Common myeloid progenitor, CD34-positive (primary cell): ENCODE measurements at regions not wholly inside any gene's neighbourhood (a gene's known extent, or its start where the extent isn't known, plus 50 kb on each side); places are given as distances from the start of the nearest gene placed in this dataset.

ENCODE experiments used
- CTCF ChIA-PET: fragments of 350-600 bp; sonication (Branson Sonifier 250); formaldehyde crosslinking; loops from one replicate; lab custom pipeline; 2021; ENCODE audit warnings: antibody characterized with exemption; lab: Charles Lee
- POLR2A ChIA-PET: fragments of 350-600 bp; sonication (Branson Sonifier 250); formaldehyde crosslinking; loops from one replicate; lab custom pipeline; 2021; ENCODE audit warnings: antibody characterized with exemption; lab: Charles Lee
- DNase-seq, 3 donors: peaks; one replicate each; pipeline versions ENCODE4 v3.0.0 to v3.0.0-alpha.2; 2013
- H3K27ac ChIP-seq, 2 experiments: 1 replicate in 1 of 2; 2 replicates in 1 of 2; pipeline ENCODE4 v1.7.0; 2013; ENCODE audit warnings: inconsistent platforms in 2 of 2, low read length in 2 of 2, mild to moderate bottlenecking in 2 of 2, low read depth in 1 of 2, moderate library complexity in 1 of 2; ENCODE audit not compliant: severe bottlenecking in 2 of 2, insufficient read depth in 1 of 2, poor library complexity in 1 of 2
- H3K27me3 ChIP-seq, 5 experiments: replicated peaks in 2 of 5; 1 replicate in 3 of 5; 2 replicates in 2 of 5; pipeline versions ENCODE4 v1.6.1 to v1.7.0; 2013; ENCODE audit warnings: low read length in 4 of 5, mild to moderate bottlenecking in 2 of 5, moderate library complexity in 2 of 5, inconsistent platforms in 1 of 5; ENCODE audit not compliant: insufficient read depth in 5 of 5, control insufficient read depth in 4 of 5
- H3K36me3 ChIP-seq, 4 experiments: 1 replicate in 2 of 4; 2 replicates in 2 of 4; pipeline versions ENCODE4 v1.6.1 to v1.7.0; 2013; ENCODE audit warnings: low read length in 3 of 4, control low read depth in 1 of 4, mild to moderate bottlenecking in 1 of 4; ENCODE audit not compliant: control insufficient read depth in 4 of 4, insufficient read depth in 4 of 4
- H3K4me1 ChIP-seq, 4 experiments: 1 replicate in 3 of 4; 2 replicates in 1 of 4; pipeline versions ENCODE4 v1.6.1 to v1.7.1; 2013; ENCODE audit warnings: low read length in 3 of 4, mild to moderate bottlenecking in 3 of 4, control low read depth in 1 of 4, inconsistent platforms in 1 of 4, moderate library complexity in 1 of 4; ENCODE audit not compliant: control insufficient read depth in 4 of 4, insufficient read depth in 4 of 4; ENCODE audit errors: control extremely low read depth in 1 of 4
- H3K4me3 ChIP-seq, 7 experiments: 1 replicate in 4 of 7; 2 replicates in 3 of 7; pipeline versions ENCODE4 v1.5.1 to v1.7.0; 2013; ENCODE audit warnings: mild to moderate bottlenecking in 7 of 7, low read length in 6 of 7, moderate library complexity in 6 of 7, inconsistent platforms in 2 of 7, low read depth in 2 of 7, control low read depth in 1 of 7; ENCODE audit not compliant: insufficient read depth in 4 of 7, control insufficient read depth in 1 of 7; ENCODE audit errors: extremely low read depth in 1 of 7
- H3K9me3 ChIP-seq, 5 experiments: 1 replicate in 4 of 5; 2 replicates in 1 of 5; pipeline versions ENCODE4 v1.6.1 to v1.7.1; 2013; ENCODE audit warnings: low read length in 4 of 5, mild to moderate bottlenecking in 2 of 5, inconsistent platforms in 1 of 5, low read depth in 1 of 5, moderate library complexity in 1 of 5; ENCODE audit not compliant: control insufficient read depth in 4 of 5, insufficient read depth in 2 of 5; ENCODE audit errors: control extremely low read depth in 1 of 5
- WGBS: methylation state at CpG from one replicate; pipeline ENCODE4 v1.1.5; 2013; ENCODE audit not compliant: insufficient coverage; 5-methylcytosine and 5-hydroxymethylcytosine counted together

DNA sequence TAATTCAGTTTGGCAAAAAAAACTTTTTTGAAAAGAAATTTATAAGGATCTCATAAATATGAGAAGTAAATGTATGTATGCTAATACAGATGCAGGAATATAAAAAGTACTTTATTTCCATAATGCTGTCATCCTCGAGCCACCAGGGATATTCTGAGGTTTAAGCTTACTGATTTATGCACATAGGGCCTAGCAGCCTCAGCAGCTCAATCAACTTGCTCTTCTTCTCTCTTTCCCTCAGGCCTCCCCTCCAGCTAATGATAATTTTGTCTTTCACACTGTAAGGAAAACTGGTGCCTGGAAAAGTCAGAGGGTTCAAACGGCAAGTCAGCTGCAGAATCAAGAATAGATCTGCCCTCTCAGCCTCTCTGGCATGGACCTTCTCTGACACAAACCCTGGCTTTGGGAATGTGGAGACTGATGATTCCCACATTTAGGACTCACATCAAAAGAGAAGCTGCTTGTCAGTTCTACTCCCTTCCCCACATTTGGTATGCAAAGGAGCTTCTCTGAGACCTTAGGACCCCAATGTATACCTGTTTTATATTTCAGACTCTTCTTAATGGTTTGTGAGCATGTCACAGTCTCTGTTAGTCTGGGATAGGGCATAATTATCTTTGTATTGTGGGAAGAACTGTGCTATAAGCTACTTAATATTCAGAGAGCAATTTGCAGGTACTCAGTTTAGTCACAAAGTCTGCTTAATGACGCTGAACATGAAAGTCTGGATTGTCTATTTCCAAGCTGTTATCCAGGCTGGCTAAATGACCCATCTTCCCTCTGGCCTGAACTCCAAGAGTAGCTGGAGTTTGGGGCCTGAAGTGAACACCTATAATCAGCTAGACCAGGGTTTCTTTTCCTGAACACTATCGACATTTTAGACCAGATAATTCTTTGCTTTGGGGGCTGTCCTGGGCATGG, 52.1 kb upstream of the DIPK1A start:
- no peak overlapping the region for H3K4me3 ChIP-seq
- H3K36me3 ChIP-seq: no peaks in the 10 kb centered on the region
- H3K27me3 ChIP-seq: no peaks in the 10 kb centered on the region
- H3K4me1 ChIP-seq: no peaks in the 10 kb centered on the region
- no peak overlapping the region for H3K27ac ChIP-seq
- no peak for DNase-seq
- no peaks in the 10 kb centered on the region for H3K9me3 ChIP-seq
- 100% methylated on average over 3 of the region's 4 CpGs for WGBS
- CTCF ChIA-PET: interaction anchor here (0.6 to 2.1 kb wide), 11 partner anchors 8 to 155 kb away, joined by 3 to 6 read pairs (median 4); no protein-coding TSS in a partner anchor
- POLR2A ChIA-PET: no interaction called here

DNA sequence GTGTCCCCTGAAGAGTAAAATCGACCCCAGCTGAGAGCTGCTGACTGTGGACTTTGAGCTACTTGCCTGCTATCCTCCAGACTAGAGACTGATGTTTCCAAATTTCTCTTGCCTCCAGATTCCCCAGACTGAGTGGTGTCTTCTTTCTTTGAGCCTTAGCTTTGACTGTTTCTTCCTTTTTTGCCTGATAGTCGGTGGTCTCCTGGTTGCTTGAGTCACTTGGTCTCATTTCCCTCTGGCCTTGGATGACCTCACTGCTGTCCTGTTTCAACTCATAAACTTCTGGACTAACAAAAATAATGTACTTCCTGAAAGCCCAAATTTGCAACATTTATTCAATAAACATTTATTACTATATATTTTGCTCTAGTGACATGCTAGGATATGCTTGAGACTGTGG, 52.9 kb upstream of the DIPK1A start:
- POLR2A ChIA-PET: no interaction called here
- no peaks in the 10 kb centered on the region for H3K4me1 ChIP-seq
- no peak overlapping the region for H3K27ac ChIP-seq
- H3K36me3 ChIP-seq: no peaks in the 10 kb centered on the region
- no peaks in the 10 kb centered on the region for H3K27me3 ChIP-seq
- CTCF ChIA-PET: interaction anchor here (0.5 to 2.1 kb wide), 9 partner anchors 9 to 175 kb away, joined by 3 to 6 read pairs (median 5); no protein-coding TSS in a partner anchor
- H3K9me3 ChIP-seq: no peaks in the 10 kb centered on the region
- WGBS: 75% methylated on average over 2 of the region's 2 CpGs
- no peak for DNase-seq
- H3K4me3 ChIP-seq: no peak overlapping the region

DNA sequence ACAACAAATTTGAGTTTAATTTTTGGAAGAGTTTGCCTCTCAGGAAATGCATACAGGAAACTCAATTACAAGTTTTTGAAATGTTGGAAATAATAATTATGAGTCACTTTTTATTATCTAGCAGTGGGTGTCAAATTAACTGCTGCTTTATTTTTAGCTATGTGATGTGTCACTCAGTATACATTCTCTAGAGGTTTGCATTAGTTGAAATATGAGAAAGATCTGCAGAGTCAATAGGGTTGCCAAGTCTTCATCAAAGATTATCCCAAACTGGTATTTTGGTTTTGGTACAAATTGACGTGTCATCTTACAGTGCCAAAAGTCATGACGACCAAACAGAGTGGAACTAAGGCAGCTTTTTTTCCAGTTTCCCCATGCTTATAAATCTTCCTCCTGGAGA, 54.3 kb upstream of the DIPK1A start:
- no peak overlapping the region for H3K4me3 ChIP-seq
- H3K27me3 ChIP-seq: no peaks in the 10 kb centered on the region
- H3K36me3 ChIP-seq: no peaks in the 10 kb centered on the region
- no peak overlapping the region for H3K27ac ChIP-seq
- WGBS: 68% methylated on average over 2 of the region's 2 CpGs
- no peak for DNase-seq
- no peaks in the 10 kb centered on the region for H3K4me1 ChIP-seq
- POLR2A ChIA-PET: no interaction called here
- H3K9me3 ChIP-seq: no peaks in the 10 kb centered on the region
- CTCF ChIA-PET: interaction anchor here (1.2 to 1.9 kb wide), 3 partner anchors 9 to 50 kb away, joined by 4 to 6 read pairs (median 4); no protein-coding TSS in a partner anchor

DNA sequence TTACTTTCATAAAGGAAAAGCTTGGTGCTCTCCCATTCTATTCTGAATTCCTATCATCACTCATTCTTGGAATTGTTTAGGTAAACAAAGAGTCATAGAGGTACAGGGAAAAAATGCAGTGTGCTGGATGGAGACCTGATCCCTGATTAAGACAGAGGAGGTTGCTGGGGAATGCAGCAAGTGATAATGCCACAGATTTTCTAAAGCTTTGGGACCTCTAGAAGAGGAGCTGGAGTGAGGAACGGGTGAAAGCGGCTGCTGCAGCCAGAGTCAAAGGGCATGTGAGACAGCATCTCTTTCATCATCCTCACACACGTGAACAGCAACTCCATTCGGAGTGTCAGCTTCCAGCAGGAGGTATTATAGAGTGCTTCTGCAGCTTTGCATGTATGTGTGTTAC, 54.9 kb upstream of the DIPK1A start:
- no peaks in the 10 kb centered on the region for H3K4me1 ChIP-seq
- H3K9me3 ChIP-seq: no peaks in the 10 kb centered on the region
- ChIA-PET CTCF (interaction anchor here (1.2 to 1.9 kb wide), 3 partner anchors 9 to 49 kb away, joined by 4 to 6 read pairs (median 4); no protein-coding TSS in a partner anchor), POLR2A (no interaction called here)
- no peaks in the 10 kb centered on the region for H3K27me3 ChIP-seq
- no peaks in the 10 kb centered on the region for H3K36me3 ChIP-seq
- no peak overlapping the region for H3K4me3 ChIP-seq
- H3K27ac ChIP-seq: no peak overlapping the region
- WGBS: 92% methylated on average over 4 of the region's 4 CpGs
- no peak for DNase-seq

DNA sequence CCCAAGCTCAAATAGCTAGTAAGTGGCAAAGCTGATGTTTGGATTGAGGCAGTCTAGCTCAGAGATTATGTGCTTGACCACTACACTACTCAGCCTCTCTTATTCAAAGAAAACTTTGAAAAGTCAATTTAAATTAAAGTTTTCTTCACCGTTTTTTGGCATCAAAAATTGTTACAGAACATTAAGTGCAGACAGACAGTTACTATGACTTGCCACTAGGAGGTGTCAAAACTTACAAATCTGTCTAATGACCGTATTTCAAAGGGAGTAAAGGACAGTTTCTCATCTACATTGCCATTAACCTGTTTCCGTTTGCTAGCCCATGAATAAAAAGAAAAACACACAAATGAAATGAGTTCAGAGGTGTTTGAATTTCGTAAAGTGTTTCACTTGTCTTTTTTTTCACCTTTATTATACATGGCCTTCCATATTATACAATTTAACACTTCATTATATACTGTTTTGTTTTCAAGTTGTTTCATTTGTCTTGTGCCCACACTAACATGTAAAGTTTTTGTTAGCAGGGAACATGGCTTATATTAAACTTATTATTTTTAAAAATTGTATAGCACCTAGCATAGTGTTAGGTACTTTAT, 57.4 kb upstream of the MTF2 start:
- DNase-seq: peak; percentile 32 to 67 (median 64)
- Histone ChIP-seq H3K27me3 (no peaks in the 10 kb centered on the region), H3K4me1 (peaks cover 0 to 14% (median 8%) of the 10 kb centered on the region in 4 experiments), H3K4me3 (no peak overlapping the region), H3K9me3 (no peaks in the 10 kb centered on the region), H3K36me3 (no peaks in the 10 kb centered on the region), H3K27ac (no peak overlapping the region)
- ChIA-PET CTCF (interaction anchor here (0.7 to 1.8 kb wide), 8 partner anchors 12 to 53 kb away, joined by 3 to 9 read pairs (median 3); no protein-coding TSS in a partner anchor), POLR2A (no interaction called here)
- 40% methylated on average over 1 of the region's 4 CpGs for whole genome bisulfite sequencing

DNA sequence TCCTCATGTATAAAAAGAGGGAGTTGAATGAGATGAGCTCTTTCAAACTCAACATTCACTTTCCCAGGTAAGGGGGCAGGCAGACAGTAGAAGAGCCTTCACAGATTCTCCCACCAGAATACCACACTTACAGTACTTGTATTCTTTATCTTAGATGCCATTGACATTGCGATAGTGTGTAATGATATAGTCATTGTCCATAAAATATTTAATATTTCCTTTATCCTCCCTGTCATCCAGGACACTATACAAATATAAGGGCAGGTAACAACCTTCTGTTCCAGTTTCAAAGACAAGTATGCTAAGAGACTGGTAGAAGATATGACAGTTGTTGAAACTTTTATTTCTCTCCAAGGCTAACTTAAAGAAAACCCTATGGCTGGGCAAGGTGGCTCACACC, 56.5 kb upstream of the MTF2 start:
- Histone ChIP-seq H3K9me3 (no peaks in the 10 kb centered on the region), H3K27me3 (no peaks in the 10 kb centered on the region), H3K36me3 (no peaks in the 10 kb centered on the region), H3K4me3 (no peak overlapping the region), H3K27ac (no peak overlapping the region), H3K4me1 (peaks cover 0 to 14% (median 8%) of the 10 kb centered on the region in 4 experiments)
- POLR2A ChIA-PET: no interaction called here
- no peak for DNase-seq
- CTCF ChIA-PET: interaction anchor here (1.1 to 4.5 kb wide), 5 partner anchors 11 to 54 kb away, joined by 3 to 22 read pairs (median 6); no protein-coding TSS in a partner anchor
- no CpG with 5 or more reads among the region's 1 CpG for WGBS
